Type B pancreatic cell (in vitro differentiated cells): ENCODE measurements at regions not wholly inside any gene's neighbourhood (a gene's known extent, or its start where the extent isn't known, plus 50 kb on each side); places are given as distances from the start of the nearest gene placed in this dataset.

Experiments used
- DNase-seq: peaks from one replicate; pipeline ENCODE4 v3.0.0; 2021; ENCODE audit warnings: mixed read lengths; ENCODE audit not compliant: unreplicated experiment; ENCODE audit errors: extremely low spot score
- H3K27ac Mint-ChIP-seq: 2 replicates; pipeline ENCODE4 v1.8.0; 2021; ENCODE audit warnings: mild to moderate bottlenecking, mixed read lengths
- H3K27me3 Mint-ChIP-seq: 2 replicates; pipeline ENCODE4 v1.8.0; 2021; ENCODE audit warnings: mixed read lengths
- H3K36me3 Mint-ChIP-seq: 2 replicates; pipeline ENCODE4 v1.8.0; 2021; ENCODE audit warnings: mixed read lengths
- H3K4me1 Mint-ChIP-seq: one replicate; pipeline ENCODE4 v1.8.0; 2021; ENCODE audit warnings: mixed read lengths; ENCODE audit not compliant: unreplicated experiment
- H3K4me3 Mint-ChIP-seq: 2 replicates; pipeline ENCODE4 v1.8.0; 2021; ENCODE audit warnings: mild to moderate bottlenecking, mixed read lengths
- H3K9me3 Mint-ChIP-seq: 2 replicates; pipeline ENCODE4 v1.8.0; 2021; ENCODE audit warnings: mixed read lengths
- TF ChIP-seq, protein P1 (sequence below): fragments of 200-600 bp; sonication (generic); conservative IDR thresholded peaks from 2 replicates; pipeline ENCODE4 v1.5.0; 2021; ENCODE audit warnings: antibody characterized with exemption, mild to moderate bottlenecking

DNA sequence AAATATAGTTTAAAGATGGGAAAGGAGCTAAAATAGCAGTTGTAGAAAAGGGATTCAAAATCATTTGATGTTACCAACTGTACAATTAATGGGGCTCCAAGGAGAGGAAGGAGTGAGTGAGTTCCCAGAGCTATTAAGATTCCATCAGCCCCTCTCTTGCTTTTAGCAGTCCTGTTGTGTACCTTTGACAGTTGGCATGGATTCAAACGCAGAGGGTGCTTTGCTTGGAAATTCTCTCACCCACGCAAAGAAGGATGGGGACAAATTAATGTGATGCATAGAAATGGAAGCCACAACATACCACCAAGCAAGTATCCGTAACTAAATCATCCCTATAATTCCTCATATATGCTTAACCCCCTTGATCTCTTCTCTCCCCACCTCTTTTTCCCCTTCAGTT is 461.3 kb downstream of the EBF1 start:
- no peaks in the 10 kb centered on the region for H3K27me3 Mint-ChIP-seq
- H3K4me1 Mint-ChIP-seq: no peaks in the 10 kb centered on the region
- no peak overlapping the region for H3K27ac Mint-ChIP-seq
- H3K9me3 Mint-ChIP-seq: no peaks in the 10 kb centered on the region
- no peak for DNase-seq
- no peaks in the 10 kb centered on the region for H3K36me3 Mint-ChIP-seq
- TF ChIP-seq, protein P1, sequence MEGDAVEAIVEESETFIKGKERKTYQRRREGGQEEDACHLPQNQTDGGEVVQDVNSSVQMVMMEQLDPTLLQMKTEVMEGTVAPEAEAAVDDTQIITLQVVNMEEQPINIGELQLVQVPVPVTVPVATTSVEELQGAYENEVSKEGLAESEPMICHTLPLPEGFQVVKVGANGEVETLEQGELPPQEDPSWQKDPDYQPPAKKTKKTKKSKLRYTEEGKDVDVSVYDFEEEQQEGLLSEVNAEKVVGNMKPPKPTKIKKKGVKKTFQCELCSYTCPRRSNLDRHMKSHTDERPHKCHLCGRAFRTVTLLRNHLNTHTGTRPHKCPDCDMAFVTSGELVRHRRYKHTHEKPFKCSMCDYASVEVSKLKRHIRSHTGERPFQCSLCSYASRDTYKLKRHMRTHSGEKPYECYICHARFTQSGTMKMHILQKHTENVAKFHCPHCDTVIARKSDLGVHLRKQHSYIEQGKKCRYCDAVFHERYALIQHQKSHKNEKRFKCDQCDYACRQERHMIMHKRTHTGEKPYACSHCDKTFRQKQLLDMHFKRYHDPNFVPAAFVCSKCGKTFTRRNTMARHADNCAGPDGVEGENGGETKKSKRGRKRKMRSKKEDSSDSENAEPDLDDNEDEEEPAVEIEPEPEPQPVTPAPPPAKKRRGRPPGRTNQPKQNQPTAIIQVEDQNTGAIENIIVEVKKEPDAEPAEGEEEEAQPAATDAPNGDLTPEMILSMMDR: no peak
- H3K4me3 Mint-ChIP-seq: no peak overlapping the region

DNA sequence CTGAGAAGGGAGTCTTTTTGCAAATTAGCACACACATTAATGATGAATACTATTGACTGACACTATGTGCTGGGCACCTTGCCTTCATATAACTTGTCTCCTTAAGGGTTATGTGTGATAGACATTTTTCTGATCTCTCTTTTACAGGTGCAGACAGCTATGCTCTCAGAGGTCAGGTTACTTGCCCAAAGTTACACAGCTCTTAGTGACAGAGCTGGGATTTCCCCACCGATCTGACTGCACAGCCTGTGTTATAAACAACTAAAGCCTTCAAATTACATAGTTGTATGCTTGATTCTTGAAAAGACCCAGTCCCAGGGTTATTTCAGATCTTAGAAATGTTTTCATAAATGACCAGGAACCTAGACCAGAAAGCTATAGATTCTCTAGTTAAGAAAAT is 462.7 kb downstream of the EBF1 start:
- DNase-seq: no peak
- Mint-ChIP-seq H3K9me3 (no peaks in the 10 kb centered on the region), H3K27ac (no peak overlapping the region), H3K36me3 (no peaks in the 10 kb centered on the region), H3K4me1 (peaks cover 3% of the 10 kb centered on the region), H3K4me3 (no peak overlapping the region), H3K27me3 (no peaks in the 10 kb centered on the region)
- TF ChIP-seq, protein P1: no peak

DNA sequence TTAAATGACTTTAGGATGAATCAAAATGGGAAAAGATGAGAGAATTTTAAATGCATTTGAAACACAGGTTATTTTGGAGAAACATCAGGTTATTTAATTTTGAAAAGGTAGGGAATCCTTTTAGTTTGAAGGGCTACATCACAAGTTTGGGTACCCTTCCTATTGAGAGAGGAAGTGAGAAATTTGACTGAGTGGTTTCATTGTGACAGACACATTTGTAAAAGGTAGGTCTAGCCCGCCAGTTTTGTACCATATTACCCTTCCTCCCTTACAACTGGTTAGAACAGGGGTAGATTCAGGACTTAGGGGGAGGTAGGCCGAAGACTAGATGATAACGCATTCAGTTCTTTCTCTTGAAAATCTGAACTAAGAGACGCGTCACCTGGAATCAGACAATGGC is 464.2 kb downstream of the EBF1 start:
- H3K27ac Mint-ChIP-seq: no peak overlapping the region
- H3K36me3 Mint-ChIP-seq: no peaks in the 10 kb centered on the region
- H3K4me1 Mint-ChIP-seq: peaks cover 3% of the 10 kb centered on the region
- H3K27me3 Mint-ChIP-seq: peaks cover 1% of the 10 kb centered on the region
- H3K9me3 Mint-ChIP-seq: peaks cover 4% of the 10 kb centered on the region
- DNase-seq: no peak
- TF ChIP-seq, protein P1: no peak
- H3K4me3 Mint-ChIP-seq: no peak overlapping the region

DNA sequence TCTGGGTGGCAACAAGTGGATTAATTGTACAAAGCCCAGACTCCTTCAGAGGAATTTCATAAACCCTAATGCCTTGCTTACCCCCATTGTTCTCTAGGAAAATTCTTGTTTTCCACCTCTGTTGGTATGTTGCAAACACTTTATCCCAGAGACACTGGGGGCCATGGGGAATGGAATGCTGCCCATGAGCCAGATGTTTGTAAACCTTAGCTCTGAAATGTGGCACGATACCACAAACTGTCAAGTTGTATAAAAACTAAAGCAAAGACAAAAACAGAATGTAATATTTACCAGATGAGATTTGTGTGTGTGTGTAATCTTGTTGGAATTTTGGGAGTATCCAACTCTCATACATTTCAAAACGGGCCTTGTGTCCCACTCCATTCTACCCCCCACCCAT is 465.0 kb downstream of the EBF1 start:
- Mint-ChIP-seq H3K4me1 (peaks cover 3% of the 10 kb centered on the region), H3K27ac (no peak overlapping the region), H3K9me3 (peaks cover 5% of the 10 kb centered on the region), H3K36me3 (no peaks in the 10 kb centered on the region), H3K4me3 (no peak overlapping the region), H3K27me3 (peaks cover 5% of the 10 kb centered on the region)
- TF ChIP-seq, protein P1: no peak
- DNase-seq: no peak

DNA sequence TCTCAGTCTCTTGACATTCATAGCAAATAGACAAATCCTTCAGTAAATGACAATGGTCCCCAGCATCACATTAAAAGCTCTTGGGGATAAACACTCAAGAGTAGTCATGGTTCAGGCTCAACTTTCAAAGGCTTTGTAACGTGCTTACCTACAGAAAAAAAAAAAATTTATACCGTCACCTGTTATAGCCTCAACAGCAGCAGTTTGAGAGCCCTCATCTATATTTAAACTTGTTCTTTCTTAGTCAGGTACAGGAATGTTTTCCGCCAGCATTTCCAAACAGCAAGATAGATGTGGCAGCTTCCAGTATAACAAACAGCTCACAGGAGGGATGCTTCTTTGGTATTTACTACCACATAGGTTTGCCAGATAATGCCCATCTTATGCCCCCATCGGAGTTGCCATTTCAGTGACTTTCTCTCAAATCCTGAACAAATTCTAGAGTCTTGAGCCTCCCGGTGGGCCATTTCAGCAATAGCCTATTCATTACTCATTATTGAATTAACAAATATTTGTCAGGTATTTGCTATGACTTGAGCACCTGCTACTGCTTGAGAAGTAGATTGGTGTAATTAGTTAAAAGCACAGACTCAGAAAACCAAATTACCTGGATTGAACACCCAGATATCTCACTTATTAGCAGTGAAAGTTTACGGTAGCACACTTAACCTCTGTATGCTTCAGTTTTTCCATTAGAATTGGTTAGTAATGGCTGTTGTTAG is 470.0 kb downstream of the EBF1 start:
- TF ChIP-seq, protein P1: no peak
- Mint-ChIP-seq H3K4me3 (no peak overlapping the region), H3K9me3 (peaks cover 5% of the 10 kb centered on the region), H3K27ac (no peak overlapping the region), H3K36me3 (no peaks in the 10 kb centered on the region), H3K27me3 (peaks cover 5% of the 10 kb centered on the region), H3K4me1 (peaks cover 3% of the 10 kb centered on the region)
- no peak for DNase-seq

DNA sequence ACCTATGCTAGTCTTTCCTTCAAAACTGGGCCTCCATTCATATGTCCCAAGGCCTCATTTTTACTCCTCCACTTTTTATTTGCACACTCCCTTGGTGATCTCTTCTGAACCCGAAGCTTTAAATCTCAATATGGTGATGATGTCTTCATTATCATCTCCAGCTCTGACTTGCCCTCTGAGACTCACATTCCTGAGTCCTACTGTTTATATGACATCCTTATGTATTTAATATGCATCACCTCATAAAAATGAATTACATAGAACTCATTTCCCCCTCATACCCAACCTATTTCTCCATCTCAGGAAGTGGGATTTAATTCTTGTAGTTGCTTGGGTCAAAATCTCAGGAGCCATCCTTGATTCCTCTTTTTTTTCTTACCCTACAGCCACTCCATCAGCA is 473.0 kb downstream of the EBF1 start:
- Mint-ChIP-seq H3K9me3 (peaks cover 9% of the 10 kb centered on the region), H3K27me3 (peaks cover 5% of the 10 kb centered on the region), H3K4me3 (no peak overlapping the region), H3K4me1 (no peaks in the 10 kb centered on the region), H3K27ac (no peak overlapping the region), H3K36me3 (no peaks in the 10 kb centered on the region)
- TF ChIP-seq, protein P1: no peak
- DNase-seq: no peak
